Mesothelial cell of epicardium (in vitro differentiated cells): ENCODE measurements at regions not wholly inside any gene's neighbourhood (a gene's known extent, or its start where the extent isn't known, plus 50 kb on each side); places are given as distances from the start of the nearest gene placed in this dataset.
"Not testable (repeated sequence)": the region's sequence is repeated elsewhere in the genome, so short reads cannot be mapped to it uniquely, and the experiment has no call there.

Experiments used
- DNase-seq, 2 experiments: peaks; one replicate each; pipeline ENCODE4 v3.0.0; 2021; ENCODE audit warnings: low spot score in 2 of 2; ENCODE audit not compliant: unreplicated experiment in 2 of 2
- H3K27ac Mint-ChIP-seq: 2 replicates; pipeline ENCODE4 v1.8.0; 2021; ENCODE audit warnings: mixed read lengths
- H3K27me3 Mint-ChIP-seq: 2 replicates; pipeline ENCODE4 v1.8.0; 2021; ENCODE audit warnings: low read depth, mixed read lengths
- H3K36me3 Mint-ChIP-seq: 2 replicates; pipeline ENCODE4 v1.8.0; 2021; ENCODE audit warnings: mixed read lengths
- H3K4me1 Mint-ChIP-seq: 2 replicates; pipeline ENCODE4 v1.8.0; 2021; ENCODE audit warnings: mixed read lengths
- H3K4me3 Mint-ChIP-seq: 2 replicates; pipeline ENCODE4 v1.8.0; 2021; ENCODE audit warnings: mild to moderate bottlenecking, moderate library complexity, mixed read lengths
- H3K9me3 Mint-ChIP-seq: 2 replicates; pipeline ENCODE4 v1.8.0; 2021; ENCODE audit warnings: mixed read lengths
- TF ChIP-seq, protein P1 (sequence below): fragments of 200-600 bp; sonication (generic); IDR thresholded peaks from one replicate; pipeline ENCODE4 v1.5.0; 2021; ENCODE audit warnings: antibody characterized with exemption; ENCODE audit not compliant: unreplicated experiment

DNA sequence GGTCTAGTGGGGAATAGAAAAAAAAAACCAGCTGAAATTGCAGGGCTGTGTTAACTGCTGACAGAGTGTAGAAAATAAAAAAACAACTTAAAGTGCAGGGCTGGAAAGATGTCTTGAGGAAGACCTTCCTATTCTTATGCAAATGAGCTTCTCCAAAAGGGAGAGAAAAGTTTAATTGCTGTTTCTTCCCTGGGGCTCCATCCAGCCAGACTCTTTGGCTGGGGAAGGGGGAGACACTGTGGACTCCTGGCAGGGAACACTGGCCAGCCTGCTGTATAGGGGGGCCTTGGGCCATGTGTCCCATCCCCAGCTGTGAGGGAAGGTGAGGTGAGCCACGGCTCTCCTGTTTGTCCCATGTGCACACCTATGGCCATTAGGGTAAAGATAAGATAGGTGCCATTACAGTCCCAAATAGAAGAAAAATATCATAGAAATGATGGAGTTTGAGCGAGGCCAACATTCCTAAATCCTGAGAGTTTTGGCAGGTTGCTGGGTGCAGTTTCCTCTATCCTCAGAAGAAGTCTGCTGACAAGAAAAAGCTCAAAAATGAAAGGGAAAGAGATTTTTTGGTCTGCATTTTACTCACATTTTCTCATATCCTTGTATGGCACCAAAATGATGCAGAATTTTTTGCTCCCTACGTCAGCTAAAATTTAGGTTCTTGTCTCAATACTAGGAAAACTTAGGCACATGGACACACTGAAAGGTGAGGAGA, 901.7 kb downstream of the PLOD2 start:
- peaks cover 2% of the 10 kb centered on the region for H3K4me1 Mint-ChIP-seq
- H3K27ac Mint-ChIP-seq = no peak overlapping the region
- no peaks in the 10 kb centered on the region for H3K9me3 Mint-ChIP-seq
- no peaks in the 10 kb centered on the region for H3K27me3 Mint-ChIP-seq
- DNase-seq = no peak
- TF ChIP-seq, protein P1, sequence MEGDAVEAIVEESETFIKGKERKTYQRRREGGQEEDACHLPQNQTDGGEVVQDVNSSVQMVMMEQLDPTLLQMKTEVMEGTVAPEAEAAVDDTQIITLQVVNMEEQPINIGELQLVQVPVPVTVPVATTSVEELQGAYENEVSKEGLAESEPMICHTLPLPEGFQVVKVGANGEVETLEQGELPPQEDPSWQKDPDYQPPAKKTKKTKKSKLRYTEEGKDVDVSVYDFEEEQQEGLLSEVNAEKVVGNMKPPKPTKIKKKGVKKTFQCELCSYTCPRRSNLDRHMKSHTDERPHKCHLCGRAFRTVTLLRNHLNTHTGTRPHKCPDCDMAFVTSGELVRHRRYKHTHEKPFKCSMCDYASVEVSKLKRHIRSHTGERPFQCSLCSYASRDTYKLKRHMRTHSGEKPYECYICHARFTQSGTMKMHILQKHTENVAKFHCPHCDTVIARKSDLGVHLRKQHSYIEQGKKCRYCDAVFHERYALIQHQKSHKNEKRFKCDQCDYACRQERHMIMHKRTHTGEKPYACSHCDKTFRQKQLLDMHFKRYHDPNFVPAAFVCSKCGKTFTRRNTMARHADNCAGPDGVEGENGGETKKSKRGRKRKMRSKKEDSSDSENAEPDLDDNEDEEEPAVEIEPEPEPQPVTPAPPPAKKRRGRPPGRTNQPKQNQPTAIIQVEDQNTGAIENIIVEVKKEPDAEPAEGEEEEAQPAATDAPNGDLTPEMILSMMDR = no peak
- H3K4me3 Mint-ChIP-seq = no peak overlapping the region
- H3K36me3 Mint-ChIP-seq = peaks cover 5% of the 10 kb centered on the region

DNA sequence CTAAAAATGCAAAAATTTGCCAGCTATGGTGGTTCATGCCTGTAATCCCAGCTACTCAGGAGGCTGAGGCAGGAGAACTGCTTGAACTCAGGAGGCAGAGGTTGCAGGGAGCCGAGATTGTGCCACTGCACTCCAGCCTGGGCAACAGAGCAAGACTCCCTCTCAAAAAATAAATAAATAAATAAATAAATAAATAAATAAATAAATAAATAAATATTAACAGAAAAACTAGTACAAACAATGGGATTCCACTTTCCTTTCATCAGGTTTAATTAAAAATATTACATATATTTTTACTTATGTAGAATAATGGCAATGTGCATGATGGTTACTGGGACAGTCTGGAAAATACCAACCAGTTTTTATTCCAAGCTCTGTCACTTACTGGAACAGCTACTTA, 897.5 kb downstream of the PLOD2 start:
- not testable (repeated sequence) for H3K27ac Mint-ChIP-seq, H3K36me3 Mint-ChIP-seq, H3K4me3 Mint-ChIP-seq, DNase-seq, H3K27me3 Mint-ChIP-seq, H3K4me1 Mint-ChIP-seq
- peaks cover 19% of the 10 kb centered on the region for H3K9me3 Mint-ChIP-seq

DNA sequence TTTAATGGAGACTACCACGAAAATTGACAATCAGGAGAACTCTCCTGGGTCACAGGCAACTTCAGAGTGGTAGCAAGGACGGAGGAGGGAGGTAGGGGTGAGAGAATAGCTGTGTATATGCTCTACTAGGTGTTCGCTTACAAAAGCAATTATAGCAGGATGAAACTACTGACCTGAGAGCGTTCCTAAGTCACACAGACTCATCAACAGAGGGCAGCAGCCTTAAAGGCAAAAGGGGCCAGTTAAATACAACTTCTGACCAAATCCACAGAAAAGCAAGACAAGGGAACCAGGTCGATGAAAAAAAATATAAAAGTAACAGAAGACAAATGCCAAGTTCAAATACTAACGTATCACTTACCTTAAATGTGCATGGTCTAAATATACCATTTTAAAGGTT, 894.6 kb downstream of the PLOD2 start:
- no peaks in the 10 kb centered on the region for H3K27me3 Mint-ChIP-seq
- H3K9me3 Mint-ChIP-seq = peaks cover 23% of the 10 kb centered on the region
- no peaks in the 10 kb centered on the region for H3K4me1 Mint-ChIP-seq
- no peak for DNase-seq
- H3K27ac Mint-ChIP-seq = no peak overlapping the region
- H3K4me3 Mint-ChIP-seq = no peak overlapping the region
- TF ChIP-seq, protein P1 = no peak
- no peaks in the 10 kb centered on the region for H3K36me3 Mint-ChIP-seq

GRCh38 chr3:145269106-145269505, 891.9 kb downstream of the PLOD2 start:
- no peak for DNase-seq
- peaks cover 31% of the 10 kb centered on the region for H3K9me3 Mint-ChIP-seq
- H3K4me3 Mint-ChIP-seq = no peak overlapping the region
- no peaks in the 10 kb centered on the region for H3K4me1 Mint-ChIP-seq
- no peaks in the 10 kb centered on the region for H3K36me3 Mint-ChIP-seq
- no peak overlapping the region for H3K27ac Mint-ChIP-seq
- TF ChIP-seq, protein P1 = no peak
- no peaks in the 10 kb centered on the region for H3K27me3 Mint-ChIP-seq

DNA sequence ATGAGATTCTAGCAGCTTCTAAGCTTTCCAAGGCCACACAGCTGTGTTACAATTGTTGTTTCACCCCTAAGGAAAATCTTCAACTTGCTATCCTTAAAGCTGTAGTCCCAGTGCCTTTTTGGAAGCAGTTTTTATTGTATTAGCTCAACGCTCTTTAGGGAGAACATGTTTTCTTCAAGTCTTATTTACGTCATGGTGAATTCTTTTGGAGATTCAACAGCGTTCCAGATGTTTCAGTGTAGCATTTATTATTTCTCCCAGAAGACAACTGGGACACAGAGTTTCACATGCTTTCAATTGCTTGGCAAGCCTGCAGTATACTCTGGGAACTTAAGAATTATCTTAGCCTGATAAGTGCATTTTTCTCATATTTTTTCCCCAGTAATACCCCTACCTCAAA, 888.3 kb downstream of the PLOD2 start:
- H3K4me1 Mint-ChIP-seq = peaks cover 3% of the 10 kb centered on the region
- TF ChIP-seq, protein P1 = no peak
- H3K27ac Mint-ChIP-seq = no peak overlapping the region
- no peak for DNase-seq
- H3K9me3 Mint-ChIP-seq = peaks cover 22% of the 10 kb centered on the region
- peaks cover 2% of the 10 kb centered on the region for H3K36me3 Mint-ChIP-seq
- no peak overlapping the region for H3K4me3 Mint-ChIP-seq
- H3K27me3 Mint-ChIP-seq = no peaks in the 10 kb centered on the region

- Mint-ChIP-seq H3K4me3 (no peak overlapping the region), H3K4me1 (no peaks in the 10 kb centered on the region), H3K9me3 (peaks cover 13% of the 10 kb centered on the region), H3K27ac (no peak overlapping the region), H3K27me3 (no peaks in the 10 kb centered on the region), H3K36me3 (no peaks in the 10 kb centered on the region)
- TF ChIP-seq, protein P1 = no peak
- no peak for DNase-seq
Measured at GRCh38 chr3:145282505-145282904, 878.5 kb downstream of the PLOD2 start.
